ENCODE measurements at regions not wholly inside any gene's neighbourhood (a gene's known extent, or its start where the extent isn't known, plus 50 kb on each side); places are given as distances from the start of the nearest gene placed in this dataset.

DNA sequence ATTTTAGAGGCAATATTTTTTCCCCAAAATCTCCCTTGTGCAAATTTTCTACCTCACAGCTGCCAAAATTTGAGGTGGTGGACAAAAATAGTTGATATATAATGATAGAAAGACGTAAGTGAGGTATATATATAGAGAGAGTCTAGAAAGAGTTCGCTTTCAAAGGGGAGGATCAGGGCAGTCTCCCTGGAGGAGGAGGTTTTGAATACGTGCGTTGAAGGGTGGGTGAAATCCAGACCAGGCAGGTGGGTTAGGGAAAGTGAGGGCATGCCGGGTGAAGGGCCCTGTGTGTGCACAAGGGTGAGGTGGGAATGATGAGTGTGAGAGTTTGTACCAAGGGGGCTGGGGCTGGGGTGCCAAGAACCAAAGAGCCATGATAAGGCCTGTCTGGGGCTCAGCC is 100.2 kb downstream of the CEBPB start:
- no peak for DNase-seq
- no peaks in the 10 kb centered on the region for H3K9me3 ChIP-seq (replicated peaks; ENCODE audit: insufficient read depth, low read length)
- no peaks in the 10 kb centered on the region for H3K4me1 ChIP-seq (ENCODE audit: low read length)
- no peaks in the 10 kb centered on the region for H3K79me2 ChIP-seq (ENCODE audit: low read length)
- H3K9me2 ChIP-seq (replicated peaks; ENCODE audit: insufficient read depth, low read length), result no peaks in the 10 kb centered on the region
- no peaks in the 10 kb centered on the region for H3K36me3 ChIP-seq (replicated peaks; ENCODE audit: insufficient read depth, low read length)
- TF ChIP-seq EZH2 (optimal IDR thresholded peaks at IDR 0.05; ENCODE audit: low read depth, low read length) (no peak), EZH2phosphoT487 (IDR thresholded peaks at IDR 0.05; ENCODE audit: low read length) (no peak), CTCF (IDR thresholded peaks at IDR 0.05; ENCODE audit: low read length) (no peak)
- H3F3A ChIP-seq (ENCODE audit: insufficient read depth, low read length), result no peaks in the 10 kb centered on the region
- no peak overlapping the region for H3K4me3 ChIP-seq (ENCODE audit: low read length)
- H3K27me3 ChIP-seq (replicated peaks; ENCODE audit: insufficient read depth, low read length), result peaks cover 92% of the 10 kb centered on the region
- no peak overlapping the region for H3K27ac ChIP-seq (ENCODE audit: low read length)
- H2AFZ ChIP-seq (ENCODE audit: low read length), result no peak overlapping the region
- H3K9ac ChIP-seq (ENCODE audit: low read length), result no peak overlapping the region
- no peak overlapping the region for H3K4me2 ChIP-seq (ENCODE audit: low read depth, low read length)
- H4K20me1 ChIP-seq (ENCODE audit: insufficient read depth, low read length), result no peaks in the 10 kb centered on the region

GRCh38 chr20:50291254-50292078 is 100.8 kb downstream of the CEBPB start:
- no peaks in the 10 kb centered on the region for H3K9me2 ChIP-seq (replicated peaks; ENCODE audit: insufficient read depth, low read length)
- H3K27me3 ChIP-seq (replicated peaks; ENCODE audit: insufficient read depth, low read length), result peaks cover 92% of the 10 kb centered on the region
- H3K4me2 ChIP-seq (ENCODE audit: low read depth, low read length), result no peak overlapping the region
- TF ChIP-seq CTCF (IDR thresholded peaks at IDR 0.05; ENCODE audit: low read length) (no peak), EZH2 (optimal IDR thresholded peaks at IDR 0.05; ENCODE audit: low read depth, low read length) (no peak), EZH2phosphoT487 (IDR thresholded peaks at IDR 0.05; ENCODE audit: low read length) (no peak)
- H3K4me3 ChIP-seq (ENCODE audit: low read length), result no peak overlapping the region
- no peak for DNase-seq
- no peaks in the 10 kb centered on the region for H4K20me1 ChIP-seq (ENCODE audit: insufficient read depth, low read length)
- H3K36me3 ChIP-seq (replicated peaks; ENCODE audit: insufficient read depth, low read length), result no peaks in the 10 kb centered on the region
- no peaks in the 10 kb centered on the region for H3K79me2 ChIP-seq (ENCODE audit: low read length)
- H3K9me3 ChIP-seq (replicated peaks; ENCODE audit: insufficient read depth, low read length), result no peaks in the 10 kb centered on the region
- H3K9ac ChIP-seq (ENCODE audit: low read length), result no peak overlapping the region
- H3K27ac ChIP-seq (ENCODE audit: low read length), result no peak overlapping the region
- H2AFZ ChIP-seq (ENCODE audit: low read length), result no peak overlapping the region
- H3K4me1 ChIP-seq (ENCODE audit: low read length), result no peaks in the 10 kb centered on the region
- no peaks in the 10 kb centered on the region for H3F3A ChIP-seq (ENCODE audit: insufficient read depth, low read length)

DNA sequence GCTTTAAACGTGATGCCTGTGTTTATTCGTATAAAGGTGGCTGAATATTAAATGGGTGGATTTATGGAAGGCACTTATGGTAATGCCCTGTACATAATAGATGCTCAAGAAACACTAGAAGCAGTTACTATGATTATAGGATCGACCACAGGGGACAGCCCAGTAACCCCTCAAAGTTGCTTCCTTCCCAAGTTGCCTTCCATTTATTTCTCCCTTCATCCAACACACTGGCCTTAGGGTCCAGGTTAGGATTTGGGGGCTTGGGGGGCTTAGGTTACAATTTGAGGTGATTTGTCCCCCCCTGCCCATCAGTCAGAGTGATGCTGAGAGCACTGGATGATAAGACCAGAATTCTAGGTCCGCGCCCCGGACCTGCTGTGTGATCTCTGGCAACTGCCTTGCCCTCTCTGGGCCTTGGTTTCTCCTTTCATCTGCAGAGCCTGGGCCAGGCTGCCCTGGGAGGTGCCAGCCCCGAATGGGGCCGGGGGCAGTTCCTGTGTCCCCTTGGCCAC is 101.5 kb downstream of the CEBPB start:
- Histone ChIP-seq H3K9ac (ENCODE audit: low read length) (no peak overlapping the region), H3F3A (ENCODE audit: insufficient read depth, low read length) (no peaks in the 10 kb centered on the region), H2AFZ (ENCODE audit: low read length) (no peak overlapping the region), H3K79me2 (ENCODE audit: low read length) (no peaks in the 10 kb centered on the region), H3K27ac (ENCODE audit: low read length) (no peak overlapping the region), H3K4me3 (ENCODE audit: low read length) (no peak overlapping the region), H3K9me2 (replicated peaks; ENCODE audit: insufficient read depth, low read length) (no peaks in the 10 kb centered on the region), H3K4me2 (ENCODE audit: low read depth, low read length) (no peak overlapping the region), H3K4me1 (ENCODE audit: low read length) (no peaks in the 10 kb centered on the region), H3K27me3 (replicated peaks; ENCODE audit: insufficient read depth, low read length) (peaks cover 92% of the 10 kb centered on the region), H4K20me1 (ENCODE audit: insufficient read depth, low read length) (no peaks in the 10 kb centered on the region), H3K36me3 (replicated peaks; ENCODE audit: insufficient read depth, low read length) (no peaks in the 10 kb centered on the region), H3K9me3 (replicated peaks; ENCODE audit: insufficient read depth, low read length) (no peaks in the 10 kb centered on the region)
- TF ChIP-seq EZH2 (optimal IDR thresholded peaks at IDR 0.05; ENCODE audit: low read depth, low read length), result no peak
- TF ChIP-seq EZH2phosphoT487 (IDR thresholded peaks at IDR 0.05; ENCODE audit: low read length), result no peak
- TF ChIP-seq CTCF (IDR thresholded peaks at IDR 0.05; ENCODE audit: low read length), result no peak
- no peak for DNase-seq
